ENCODE measurements at regions not wholly inside any gene's neighbourhood (a gene's known extent, or its start where the extent isn't known, plus 50 kb on each side); places are given as distances from the start of the nearest gene placed in this dataset.

- no peak overlapping the region for H3K27ac ChIP-seq (ENCODE audit: control insufficient read depth, insufficient read depth, low read length)
- DNase-seq (ENCODE audit: low read depth, low spot score) (no peak), FAIRE-seq (no peak)
- no peak overlapping the region for H3K4me2 ChIP-seq (ENCODE audit: control insufficient read depth, extremely low read depth, insufficient read depth, low read depth, low read length)
- no peaks in the 10 kb centered on the region for H3K36me3 ChIP-seq (ENCODE audit: control insufficient read depth in 2 of 2, extremely low read depth in 1 of 2, insufficient read depth in 2 of 2, low read length in 2 of 2)
- no peak overlapping the region for H2AFZ ChIP-seq (ENCODE audit: control insufficient read depth, low read length)
- no peaks in the 10 kb centered on the region for H3K27me3 ChIP-seq (ENCODE audit: control insufficient read depth, extremely low read depth, insufficient read depth, low read length)
- H3K4me1 ChIP-seq (ENCODE audit: control insufficient read depth, extremely low read depth, insufficient read depth, low read length): peaks cover 12% of the 10 kb centered on the region
- dilution Hi-C loops (cut with MboI; ENCODE audit: extremely low pct_ligation_motif_present, low sequenced_read_pairs): no loop called here
- no peak overlapping the region for H3K9ac ChIP-seq (ENCODE audit: control insufficient read depth, extremely low read depth, insufficient read depth, low read length)
- no peaks in the 10 kb centered on the region for H3K79me2 ChIP-seq (ENCODE audit: control insufficient read depth, insufficient read depth, low read length)
- no peak overlapping the region for H3K4me3 ChIP-seq (ENCODE audit: control insufficient read depth in 2 of 3, extremely low read depth in 1 of 3, insufficient read depth in 2 of 3, low read depth in 1 of 3, low read length in 3 of 3)
- no peaks in the 10 kb centered on the region for H3K9me3 ChIP-seq (ENCODE audit: control insufficient read depth, low read depth, low read length)
- TF ChIP-seq, protein P1, sequence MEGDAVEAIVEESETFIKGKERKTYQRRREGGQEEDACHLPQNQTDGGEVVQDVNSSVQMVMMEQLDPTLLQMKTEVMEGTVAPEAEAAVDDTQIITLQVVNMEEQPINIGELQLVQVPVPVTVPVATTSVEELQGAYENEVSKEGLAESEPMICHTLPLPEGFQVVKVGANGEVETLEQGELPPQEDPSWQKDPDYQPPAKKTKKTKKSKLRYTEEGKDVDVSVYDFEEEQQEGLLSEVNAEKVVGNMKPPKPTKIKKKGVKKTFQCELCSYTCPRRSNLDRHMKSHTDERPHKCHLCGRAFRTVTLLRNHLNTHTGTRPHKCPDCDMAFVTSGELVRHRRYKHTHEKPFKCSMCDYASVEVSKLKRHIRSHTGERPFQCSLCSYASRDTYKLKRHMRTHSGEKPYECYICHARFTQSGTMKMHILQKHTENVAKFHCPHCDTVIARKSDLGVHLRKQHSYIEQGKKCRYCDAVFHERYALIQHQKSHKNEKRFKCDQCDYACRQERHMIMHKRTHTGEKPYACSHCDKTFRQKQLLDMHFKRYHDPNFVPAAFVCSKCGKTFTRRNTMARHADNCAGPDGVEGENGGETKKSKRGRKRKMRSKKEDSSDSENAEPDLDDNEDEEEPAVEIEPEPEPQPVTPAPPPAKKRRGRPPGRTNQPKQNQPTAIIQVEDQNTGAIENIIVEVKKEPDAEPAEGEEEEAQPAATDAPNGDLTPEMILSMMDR (optimal IDR thresholded peaks at IDR 0.05 in 1 of 3, IDR thresholded peaks at IDR 0.05 in 1 of 3, conservative IDR thresholded peaks at IDR 0.05 in 1 of 3; ENCODE audit: extremely low read depth in 1 of 3, insufficient read depth in 2 of 3, low read length in 3 of 3): no peak
- no peak for TF ChIP-seq EZH2 (IDR thresholded peaks at IDR 0.05; ENCODE audit: low read length)
- no peaks in the 10 kb centered on the region for H3K9me1 ChIP-seq (ENCODE audit: control insufficient read depth, extremely low read depth, insufficient read depth, low read length)
- no peaks in the 10 kb centered on the region for H4K20me1 ChIP-seq (ENCODE audit: control insufficient read depth, extremely low read depth, insufficient read depth, low read length)
Observed at GRCh38 chr4:123593655-123594054, 197.1 kb downstream of the SPRY1 start.

GRCh38 chr4:123596805-123597204 is 200.2 kb downstream of the SPRY1 start:
- Histone ChIP-seq H3K27me3 (ENCODE audit: control insufficient read depth, extremely low read depth, insufficient read depth, low read length) (no peaks in the 10 kb centered on the region), H3K9ac (ENCODE audit: control insufficient read depth, extremely low read depth, insufficient read depth, low read length) (no peak overlapping the region), H3K9me3 (ENCODE audit: control insufficient read depth, low read depth, low read length) (no peaks in the 10 kb centered on the region), H3K9me1 (ENCODE audit: control insufficient read depth, extremely low read depth, insufficient read depth, low read length) (no peaks in the 10 kb centered on the region), H3K4me1 (ENCODE audit: control insufficient read depth, extremely low read depth, insufficient read depth, low read length) (peaks cover 18% of the 10 kb centered on the region), H3K4me3 (ENCODE audit: control insufficient read depth in 2 of 3, extremely low read depth in 1 of 3, insufficient read depth in 2 of 3, low read depth in 1 of 3, low read length in 3 of 3) (no peak overlapping the region), H2AFZ (ENCODE audit: control insufficient read depth, low read length) (no peak overlapping the region), H3K27ac (ENCODE audit: control insufficient read depth, insufficient read depth, low read length) (no peak overlapping the region), H4K20me1 (ENCODE audit: control insufficient read depth, extremely low read depth, insufficient read depth, low read length) (no peaks in the 10 kb centered on the region), H3K36me3 (ENCODE audit: control insufficient read depth in 2 of 2, extremely low read depth in 1 of 2, insufficient read depth in 2 of 2, low read length in 2 of 2) (no peaks in the 10 kb centered on the region), H3K79me2 (ENCODE audit: control insufficient read depth, insufficient read depth, low read length) (no peaks in the 10 kb centered on the region), H3K4me2 (ENCODE audit: control insufficient read depth, extremely low read depth, insufficient read depth, low read depth, low read length) (no peak overlapping the region)
- no peak for DNase-seq (ENCODE audit: low read depth, low spot score)
- dilution Hi-C loops (cut with MboI; ENCODE audit: extremely low pct_ligation_motif_present, low sequenced_read_pairs): no loop called here
- no peak for FAIRE-seq
- TF ChIP-seq, protein P1 (optimal IDR thresholded peaks at IDR 0.05 in 1 of 3, IDR thresholded peaks at IDR 0.05 in 1 of 3, conservative IDR thresholded peaks at IDR 0.05 in 1 of 3; ENCODE audit: extremely low read depth in 1 of 3, insufficient read depth in 2 of 3, low read length in 3 of 3): no peak
- TF ChIP-seq EZH2 (IDR thresholded peaks at IDR 0.05; ENCODE audit: low read length): no peak
